Neural cell (in vitro differentiated cells): ENCODE measurements at regions not wholly inside any gene's neighbourhood (a gene's known extent, or its start where the extent isn't known, plus 50 kb on each side); places are given as distances from the start of the nearest gene placed in this dataset.

Source experiments
- H2AFZ ChIP-seq: fragments of 200-600, 300-800 bp; sonication (generic), shearing (Covaris generic); 2 replicates; pipeline ENCODE4 v1.6.0; 2014; ENCODE audit warnings: low read depth, mild to moderate bottlenecking, antibody characterized with exemption, low read length, moderate library complexity
- H3F3A ChIP-seq: fragments of 200-600 bp; shearing (Covaris generic); 2 replicates; pipeline ENCODE4 v1.6.1; 2016; ENCODE audit warnings: mild to moderate bottlenecking, moderate library complexity, mixed read lengths, antibody characterized with exemption, low read length; ENCODE audit not compliant: insufficient read depth, poor library complexity, severe bottlenecking
- H3K27ac ChIP-seq: fragments of 200-600, 300-800 bp; sonication (generic), shearing (Covaris generic); 2 replicates; pipeline ENCODE4 v1.5.1; 2014; ENCODE audit warnings: mild to moderate bottlenecking, low read length, moderate library complexity
- H3K27me3 ChIP-seq: fragments of 300-800, 200-600 bp; sonication (generic), shearing (Covaris generic); 2 replicates; pipeline ENCODE4 v1.6.0; 2014; ENCODE audit warnings: mild to moderate bottlenecking, low read depth, low read length, moderate library complexity; ENCODE audit not compliant: insufficient read depth
- H3K36me3 ChIP-seq: fragments of 300-800, 200-600 bp; sonication (generic), shearing (Covaris generic); 2 replicates; pipeline ENCODE4 v1.5.1; 2014; ENCODE audit warnings: mild to moderate bottlenecking, antibody characterized with exemption, low read length, moderate library complexity; ENCODE audit not compliant: insufficient read depth
- H3K4me2 ChIP-seq: fragments of 300-800, 200-600 bp; sonication (generic), shearing (Covaris generic); 2 replicates; pipeline ENCODE4 v1.6.0; 2014; ENCODE audit warnings: mild to moderate bottlenecking, low read length
- H3K4me3 ChIP-seq: fragments of 300-800, 200-600 bp; sonication (generic), shearing (Covaris generic); 2 replicates; pipeline ENCODE4 v1.5.1; 2014; ENCODE audit warnings: mild to moderate bottlenecking, low read length, moderate library complexity
- H3K79me2 ChIP-seq: fragments of 200-600 bp; shearing (Covaris generic); replicated peaks from 2 replicates; pipeline ENCODE4 v1.6.0; 2014; ENCODE audit warnings: mild to moderate bottlenecking, low read length, moderate library complexity; ENCODE audit not compliant: insufficient read depth
- H3K9ac ChIP-seq: fragments of 300-800, 200-600 bp; sonication (generic), shearing (Covaris generic); 2 replicates; pipeline ENCODE4 v1.6.1; 2016; ENCODE audit warnings: mild to moderate bottlenecking, low read length, mixed read lengths
- H3K9me2 ChIP-seq: fragments of 200-600 bp; shearing (Covaris generic); 2 replicates; pipeline ENCODE4 v1.6.1; 2016; ENCODE audit warnings: mild to moderate bottlenecking, low read length, mixed read lengths; ENCODE audit not compliant: insufficient read depth
- H3K9me3 ChIP-seq: fragments of 200-600, 300-800 bp; sonication (generic), shearing (Covaris generic); 2 replicates; pipeline ENCODE4 v1.6.1; 2016; ENCODE audit warnings: mild to moderate bottlenecking, mixed run types, low read length, moderate library complexity, mixed read lengths
- H4K20me1 ChIP-seq: fragments of 200-600 bp; shearing (Covaris generic); 2 replicates; pipeline ENCODE4 v1.6.1; 2016; ENCODE audit warnings: mild to moderate bottlenecking, mixed run types; ENCODE audit not compliant: insufficient read depth
- EP300 ChIP-seq: fragments of 450-650 bp; conservative IDR thresholded peaks from 2 replicates; pipeline ENCODE4 v1.6.1; 2014; ENCODE audit warnings: antibody characterized with exemption, mild to moderate bottlenecking, moderate library complexity; ENCODE audit not compliant: poor library complexity, severe bottlenecking
- EZH2 ChIP-seq: fragments of 200-600, 300-800 bp; shearing (Covaris generic), sonication (generic); IDR thresholded peaks from 2 replicates; pipeline ENCODE4 v1.6.1; 2014; ENCODE audit warnings: antibody characterized with exemption, low read length, borderline replicate concordance, mild to moderate bottlenecking; ENCODE audit not compliant: insufficient read depth, poor library complexity, severe bottlenecking
- MXI1 ChIP-seq: fragments of 450-650 bp; conservative IDR thresholded peaks from 2 replicates; pipeline ENCODE4 v1.6.1; 2014; ENCODE audit warnings: antibody characterized with exemption, mild to moderate bottlenecking; ENCODE audit not compliant: poor library complexity, severe bottlenecking
- POLR2AphosphoS5 ChIP-seq: IDR thresholded peaks from 2 replicates; pipeline ENCODE4 v1.6.1; 2012
- RAD21 ChIP-seq: fragments of 450-650 bp; conservative IDR thresholded peaks from 2 replicates; pipeline ENCODE4 v1.6.1; 2014; ENCODE audit warnings: antibody characterized with exemption, mild to moderate bottlenecking, moderate library complexity
- SMC3 ChIP-seq: fragments of 450-650 bp; conservative IDR thresholded peaks from 2 replicates; pipeline ENCODE4 v1.6.1; 2014; ENCODE audit warnings: antibody characterized with exemption, mild to moderate bottlenecking, moderate library complexity; ENCODE audit not compliant: poor library complexity
- TAF1 ChIP-seq: IDR thresholded peaks from 2 replicates; pipeline ENCODE4 v1.6.1; 2012; ENCODE audit warnings: low read depth
- TF ChIP-seq, protein P1 (sequence below): IDR thresholded peaks from 2 replicates; pipeline ENCODE4 v1.6.1; 2012; ENCODE audit warnings: borderline replicate concordance
- TF ChIP-seq, protein P2 (sequence below): fragments of 450-650 bp; IDR thresholded peaks from 2 replicates; pipeline ENCODE4 v1.5.1; 2014; ENCODE audit warnings: antibody characterized with exemption, mild to moderate bottlenecking, moderate library complexity; ENCODE audit not compliant: poor library complexity, severe bottlenecking

DNA sequence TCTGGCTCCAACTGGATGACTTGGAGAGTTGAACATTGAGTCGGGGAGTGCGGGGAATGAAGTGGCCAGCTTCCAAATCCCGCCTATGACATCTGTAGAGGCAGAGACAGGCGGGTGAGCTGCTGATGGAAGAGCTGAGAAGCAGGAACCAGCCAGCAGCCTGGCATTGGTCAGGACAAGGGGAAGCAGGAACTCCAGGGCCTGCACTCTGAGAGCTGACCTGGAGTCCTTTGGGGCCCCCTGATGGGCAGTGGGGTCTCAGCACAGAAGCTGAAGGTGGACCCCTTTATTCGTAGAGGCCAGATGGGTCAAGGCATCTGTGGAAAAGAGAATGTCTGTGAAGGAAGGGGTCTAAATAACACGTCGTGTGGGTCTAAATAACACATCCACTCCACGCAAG is 57.0 kb downstream of the SEC61G start:
- no peaks in the 10 kb centered on the region for H3K27me3 ChIP-seq
- H3K4me3 ChIP-seq: no peak overlapping the region
- no peak for TF ChIP-seq EZH2
- no peak for TF ChIP-seq SMC3
- no peak for TF ChIP-seq TAF1
- TF ChIP-seq MXI1: no peak
- no peak for TF ChIP-seq RAD21
- TF ChIP-seq, protein P1, sequence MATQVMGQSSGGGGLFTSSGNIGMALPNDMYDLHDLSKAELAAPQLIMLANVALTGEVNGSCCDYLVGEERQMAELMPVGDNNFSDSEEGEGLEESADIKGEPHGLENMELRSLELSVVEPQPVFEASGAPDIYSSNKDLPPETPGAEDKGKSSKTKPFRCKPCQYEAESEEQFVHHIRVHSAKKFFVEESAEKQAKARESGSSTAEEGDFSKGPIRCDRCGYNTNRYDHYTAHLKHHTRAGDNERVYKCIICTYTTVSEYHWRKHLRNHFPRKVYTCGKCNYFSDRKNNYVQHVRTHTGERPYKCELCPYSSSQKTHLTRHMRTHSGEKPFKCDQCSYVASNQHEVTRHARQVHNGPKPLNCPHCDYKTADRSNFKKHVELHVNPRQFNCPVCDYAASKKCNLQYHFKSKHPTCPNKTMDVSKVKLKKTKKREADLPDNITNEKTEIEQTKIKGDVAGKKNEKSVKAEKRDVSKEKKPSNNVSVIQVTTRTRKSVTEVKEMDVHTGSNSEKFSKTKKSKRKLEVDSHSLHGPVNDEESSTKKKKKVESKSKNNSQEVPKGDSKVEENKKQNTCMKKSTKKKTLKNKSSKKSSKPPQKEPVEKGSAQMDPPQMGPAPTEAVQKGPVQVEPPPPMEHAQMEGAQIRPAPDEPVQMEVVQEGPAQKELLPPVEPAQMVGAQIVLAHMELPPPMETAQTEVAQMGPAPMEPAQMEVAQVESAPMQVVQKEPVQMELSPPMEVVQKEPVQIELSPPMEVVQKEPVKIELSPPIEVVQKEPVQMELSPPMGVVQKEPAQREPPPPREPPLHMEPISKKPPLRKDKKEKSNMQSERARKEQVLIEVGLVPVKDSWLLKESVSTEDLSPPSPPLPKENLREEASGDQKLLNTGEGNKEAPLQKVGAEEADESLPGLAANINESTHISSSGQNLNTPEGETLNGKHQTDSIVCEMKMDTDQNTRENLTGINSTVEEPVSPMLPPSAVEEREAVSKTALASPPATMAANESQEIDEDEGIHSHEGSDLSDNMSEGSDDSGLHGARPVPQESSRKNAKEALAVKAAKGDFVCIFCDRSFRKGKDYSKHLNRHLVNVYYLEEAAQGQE: no peak
- TF ChIP-seq EP300: no peak
- TF ChIP-seq, protein P2, sequence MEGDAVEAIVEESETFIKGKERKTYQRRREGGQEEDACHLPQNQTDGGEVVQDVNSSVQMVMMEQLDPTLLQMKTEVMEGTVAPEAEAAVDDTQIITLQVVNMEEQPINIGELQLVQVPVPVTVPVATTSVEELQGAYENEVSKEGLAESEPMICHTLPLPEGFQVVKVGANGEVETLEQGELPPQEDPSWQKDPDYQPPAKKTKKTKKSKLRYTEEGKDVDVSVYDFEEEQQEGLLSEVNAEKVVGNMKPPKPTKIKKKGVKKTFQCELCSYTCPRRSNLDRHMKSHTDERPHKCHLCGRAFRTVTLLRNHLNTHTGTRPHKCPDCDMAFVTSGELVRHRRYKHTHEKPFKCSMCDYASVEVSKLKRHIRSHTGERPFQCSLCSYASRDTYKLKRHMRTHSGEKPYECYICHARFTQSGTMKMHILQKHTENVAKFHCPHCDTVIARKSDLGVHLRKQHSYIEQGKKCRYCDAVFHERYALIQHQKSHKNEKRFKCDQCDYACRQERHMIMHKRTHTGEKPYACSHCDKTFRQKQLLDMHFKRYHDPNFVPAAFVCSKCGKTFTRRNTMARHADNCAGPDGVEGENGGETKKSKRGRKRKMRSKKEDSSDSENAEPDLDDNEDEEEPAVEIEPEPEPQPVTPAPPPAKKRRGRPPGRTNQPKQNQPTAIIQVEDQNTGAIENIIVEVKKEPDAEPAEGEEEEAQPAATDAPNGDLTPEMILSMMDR: no peak
- TF ChIP-seq POLR2AphosphoS5: no peak
- H4K20me1 ChIP-seq: no peaks in the 10 kb centered on the region
- no peak overlapping the region for H3K9ac ChIP-seq
- H3K4me2 ChIP-seq: no peak overlapping the region
- H2AFZ ChIP-seq: no peak overlapping the region
- H3K36me3 ChIP-seq: no peaks in the 10 kb centered on the region
- no peak overlapping the region for H3K27ac ChIP-seq
- H3F3A ChIP-seq: no peaks in the 10 kb centered on the region
- H3K9me2 ChIP-seq: no peaks in the 10 kb centered on the region
- no peaks in the 10 kb centered on the region for H3K79me2 ChIP-seq
- no peaks in the 10 kb centered on the region for H3K9me3 ChIP-seq

- no peaks in the 10 kb centered on the region for H3K79me2 ChIP-seq
- no peaks in the 10 kb centered on the region for H3K36me3 ChIP-seq
- no peak overlapping the region for H3K4me3 ChIP-seq
- no peaks in the 10 kb centered on the region for H3K9me2 ChIP-seq
- no peaks in the 10 kb centered on the region for H3K27me3 ChIP-seq
- H4K20me1 ChIP-seq: no peaks in the 10 kb centered on the region
- H3K27ac ChIP-seq: no peak overlapping the region
- no peaks in the 10 kb centered on the region for H3K9me3 ChIP-seq
- no peak overlapping the region for H3K4me2 ChIP-seq
- no peak overlapping the region for H2AFZ ChIP-seq
- H3K9ac ChIP-seq: no peak overlapping the region
- no peaks in the 10 kb centered on the region for H3F3A ChIP-seq
- TF ChIP-seq SMC3: no peak
- no peak for TF ChIP-seq EZH2
- TF ChIP-seq, protein P1: no peak
- TF ChIP-seq EP300: no peak
- no peak for TF ChIP-seq TAF1
- TF ChIP-seq POLR2AphosphoS5: no peak
- TF ChIP-seq, protein P2: no peak
- no peak for TF ChIP-seq RAD21
- TF ChIP-seq MXI1: no peak
These were observed 59.3 kb downstream of the SEC61G start for GRCh38 chr7:54699715-54700114.
